ENCODE measurements at regions not wholly inside any gene's neighbourhood (a gene's known extent, or its start where the extent isn't known, plus 50 kb on each side); places are given as distances from the start of the nearest gene placed in this dataset.

GRCh38 chr3:36244728-36245127, 135.6 kb upstream of the STAC start:
- H3K18ac ChIP-seq (ENCODE audit: extremely low read depth, low read length), result no peak overlapping the region
- H3K9ac ChIP-seq (replicated peaks in 1 of 4; ENCODE audit: extremely low read depth in 1 of 4, low read depth in 3 of 4, low read length in 3 of 4), result no peak overlapping the region
- H3K4me3 ChIP-seq (ENCODE audit: extremely low read depth in 1 of 4, insufficient read depth in 2 of 4, low read depth in 3 of 4, low read length in 4 of 4), result no peak overlapping the region
- no peak overlapping the region for H4K91ac ChIP-seq (replicated peaks; ENCODE audit: insufficient read length, low read length)
- H3K4ac ChIP-seq (replicated peaks; ENCODE audit: insufficient read length, low read depth, low read length), result no peak overlapping the region
- FAIRE-seq (no peak), DNase-seq (ENCODE audit: low read depth in 1 of 2, low spot score in 2 of 2) (no peak)
- H2AK5ac ChIP-seq (ENCODE audit: low read depth, low read length), result no peak overlapping the region
- H3K56ac ChIP-seq (replicated peaks; ENCODE audit: insufficient read length, low read depth, low read length), result no peak overlapping the region
- 0 out of 7 replicates have a peak, but pooled peaks cover 0 to 4% (median 0%) of the 10 kb centered on the region in 4 experiments for H3K4me1 ChIP-seq (replicated peaks in 1 of 4; ENCODE audit: control insufficient read depth in 3 of 4, insufficient read depth in 4 of 4, low read length in 3 of 4)
- H4K20me1 ChIP-seq (replicated peaks in 1 of 2; ENCODE audit: control insufficient read depth in 1 of 2, insufficient read depth in 2 of 2, low read length in 2 of 2), result no peaks in the 10 kb centered on the region
- POLR2A ChIA-PET (ENCODE audit: partially characterized antibody), result no interaction called here
- TF ChIP-seq JUND (IDR thresholded peaks at IDR 0.05; ENCODE audit: low read length), result no peak
- TF ChIP-seq ATF3 (IDR thresholded peaks at IDR 0.05; ENCODE audit: insufficient read depth, low read depth, low read length), result no peak
- TF ChIP-seq ASH2L (IDR thresholded peaks at IDR 0.05; ENCODE audit: low read length), result no peak
- TF ChIP-seq POLR2AphosphoS5 (IDR thresholded peaks at IDR 0.05; ENCODE audit: low read depth, low read length), result no peak
- no peak for TF ChIP-seq SIX5 (IDR thresholded peaks at IDR 0.05; ENCODE audit: low read depth, low read length)
- TF ChIP-seq BCL11A (IDR thresholded peaks at IDR 0.05; ENCODE audit: low read depth in 2 of 2, low read length in 2 of 2), result no peak
- H2BK5ac ChIP-seq (ENCODE audit: low read depth, low read length), result no peak overlapping the region
- 94% methylated on average over 1 of the region's 1 CpG; no CpG with 5 or more reads in 1 of the 2 experiments for WGBS, 2 experiments (ENCODE audit: extremely low coverage in 1 of 2, insufficient coverage in 1 of 2, insufficient read length in 1 of 2, insufficient replicate concordance in 2 of 2, low coverage in 1 of 2, low lambda C conversion rate in 2 of 2, missing lambda C conversion rate in 1 of 2)
- H2BK120ac ChIP-seq (replicated peaks; ENCODE audit: low read depth, low read length), result no peak overlapping the region
- H4K8ac ChIP-seq (ENCODE audit: extremely low read depth, insufficient read depth, low read length), result no peak overlapping the region
- no peak overlapping the region for H2BK15ac ChIP-seq (ENCODE audit: low read length)
- H3K23me2 ChIP-seq (ENCODE audit: low read depth, low read length), result no peaks in the 10 kb centered on the region
- H2AFZ ChIP-seq (ENCODE audit: low read length), result no peak overlapping the region
- H3K23ac ChIP-seq (ENCODE audit: insufficient read length), result no peak overlapping the region
- H3K36me3 ChIP-seq (ENCODE audit: control insufficient read depth in 2 of 4, insufficient read depth in 4 of 4, low read length in 3 of 4), result no peaks in the 10 kb centered on the region
- no peak overlapping the region for H2BK12ac ChIP-seq (ENCODE audit: low read depth, low read length)
- H3K9me3 ChIP-seq (ENCODE audit: insufficient read depth in 2 of 2, low read depth in 1 of 2, low read length in 1 of 2), result no peaks in the 10 kb centered on the region
- no peak overlapping the region for H3K4me2 ChIP-seq (ENCODE audit: insufficient read depth in 1 of 2, low read depth in 2 of 2, low read length in 2 of 2)
- no peaks in the 10 kb centered on the region for H3K79me1 ChIP-seq (ENCODE audit: low read depth, low read length)
- CTCF ChIA-PET (ENCODE audit: partially characterized antibody), result no interaction called here
- H2BK20ac ChIP-seq (ENCODE audit: low read length), result no peak overlapping the region
- H3K79me2 ChIP-seq (ENCODE audit: control insufficient read depth in 1 of 2, insufficient read depth in 2 of 2, low read length in 2 of 2), result no peaks in the 10 kb centered on the region
- no peak overlapping the region for H4K5ac ChIP-seq (ENCODE audit: insufficient read length, low read depth, low read length)
- no peak overlapping the region for H3K27ac ChIP-seq (ENCODE audit: low read depth, low read length)
- no peak overlapping the region for H3K14ac ChIP-seq (ENCODE audit: insufficient read length)
- H3K27me3 ChIP-seq (replicated peaks in 1 of 4; ENCODE audit: control insufficient read depth in 3 of 4, extremely low read depth in 1 of 4, insufficient read depth in 3 of 4, low read length in 3 of 4), result no peaks in the 10 kb centered on the region

Data from H1 (cell line).